ENCODE measurements at regions not wholly inside any gene's neighbourhood (a gene's known extent, or its start where the extent isn't known, plus 50 kb on each side); places are given as distances from the start of the nearest gene placed in this dataset.

- no peak; a peak in 1 of 4 replicates for TF ChIP-seq MNT (conservative IDR thresholded peaks at IDR 0.05)
These were observed 319.9 kb upstream of the GRM7 start (continued) for GRCh38 chr3:6540981-6541380.

GRCh38 chr3:6542795-6543194, 318.1 kb upstream of the GRM7 start:
- Histone ChIP-seq H3K4me2 (ENCODE audit: insufficient read depth, low read length) (no peak overlapping the region), H3K9ac (ENCODE audit: insufficient read depth in 1 of 2, low read depth in 2 of 2, low read length in 2 of 2) (no peak overlapping the region), H3K27me3 (ENCODE audit: control insufficient read depth in 2 of 2, insufficient read depth in 2 of 2, low read length in 2 of 2) (no peaks in the 10 kb centered on the region), H4K20me1 (replicated peaks; ENCODE audit: control insufficient read depth, insufficient read depth, low read length) (no peaks in the 10 kb centered on the region), H3K27ac (ENCODE audit: extremely low read depth, low read depth, low read length) (no peak overlapping the region), H3K9me3 (replicated peaks; ENCODE audit: control insufficient read depth, insufficient read depth, low read depth, low read length) (0 out of 2 replicates have a peak, but pooled peaks cover 4% of the 10 kb centered on the region), H3K79me2 (ENCODE audit: control insufficient read depth, insufficient read depth, low read length) (peaks cover 86% of the 10 kb centered on the region), H2AFZ (ENCODE audit: low read depth, low read length) (no peak overlapping the region), H3K36me3 (ENCODE audit: control insufficient read depth, insufficient read depth, low read length) (peaks cover 29% of the 10 kb centered on the region), H3K4me3 (no peak overlapping the region), H3K9me1 (ENCODE audit: control insufficient read depth, insufficient read depth, low read length) (no peaks in the 10 kb centered on the region), H3K4me1 (replicated peaks in 1 of 2; ENCODE audit: control insufficient read depth in 2 of 2, insufficient read depth in 2 of 2, low read length in 2 of 2) (peaks cover 13 to 28% of the 10 kb centered on the region in 2 experiments)
- ChIA-PET CTCF (ENCODE audit: low intra/inter-chr PET ratio) (no interaction called here), POLR2A (interaction anchor here (0.7 to 1.0 kb wide), 2 partner anchors 19 to 27 kb away, joined by 3 read pairs; no protein-coding TSS in a partner anchor)
- DNase-seq (ENCODE audit: extremely low read depth in 1 of 4, low spot score in 3 of 4) (no peak), ATAC-seq (no peak), FAIRE-seq (no peak)
- intact Hi-C loops (cut with micrococcal nuclease) (loop anchor here (5.0 kb wide), 1 partner anchor 50 kb away; no protein-coding TSS in a partner anchor), in situ Hi-C loops (cut with MboI) (no loop called here)
- BruUV-seq (replicated peaks) = no TSS peak
- WGBS (ENCODE audit: insufficient coverage, low coverage, missing lambda C conversion rate) = 70% methylated on average over 3 of the region's 3 CpGs
- no peak for TF ChIP-seq NFE2L1 (tag; IDR thresholded peaks at IDR 0.05; ENCODE audit: borderline replicate concordance, low read depth)
- TF ChIP-seq ZNF445 (CRISPR knock-in tag; IDR thresholded peaks at IDR 0.05; ENCODE audit: low read depth) = no peak
- TF ChIP-seq PCBP1 (IDR thresholded peaks at IDR 0.05; ENCODE audit: low read depth, low read length, poor library complexity, severe bottlenecking) = no peak
- TF ChIP-seq PHTF2 (CRISPR knock-in tag; IDR thresholded peaks at IDR 0.05) = no peak
- no peak for TF ChIP-seq ARID1B (IDR thresholded peaks at IDR 0.05)
- no peak for TF ChIP-seq SMARCE1 (IDR thresholded peaks at IDR 0.05)
- no peak for TF ChIP-seq NFE2 (IDR thresholded peaks at IDR 0.05; ENCODE audit: low read depth)
- no peak for TF ChIP-seq FOXK2 (conservative IDR thresholded peaks at IDR 0.05 in 1 of 2, IDR thresholded peaks at IDR 0.05 in 1 of 2; ENCODE audit: low read depth in 2 of 2)
- TF ChIP-seq ZFP36 (IDR thresholded peaks at IDR 0.05; ENCODE audit: low read depth, low read length, partially characterized antibody) = no peak
- TF ChIP-seq NCOA6 (IDR thresholded peaks at IDR 0.05) = no peak
- no peak for TF ChIP-seq PREB (CRISPR knock-in tag; IDR thresholded peaks at IDR 0.05)
- TF ChIP-seq CBX2 (IDR thresholded peaks at IDR 0.05; ENCODE audit: insufficient read depth, low read length, poor library complexity, severe bottlenecking) = no peak
- TF ChIP-seq CXXC5 (CRISPR knock-in tag; IDR thresholded peaks at IDR 0.05) = no peak
- no peak for TF ChIP-seq NR3C1 (CRISPR knock-in tag; IDR thresholded peaks at IDR 0.05)
- no peak for TF ChIP-seq KAT7 (CRISPR knock-in tag; IDR thresholded peaks at IDR 0.05; ENCODE audit: borderline replicate concordance)
- no peak for TF ChIP-seq ZNF740 (CRISPR knock-in tag; IDR thresholded peaks at IDR 0.05)
- no peak for TF ChIP-seq ZNF740 (tag; IDR thresholded peaks at IDR 0.05)
- TF ChIP-seq ATF7 (IDR thresholded peaks at IDR 0.05) = no peak
